OCI-LY1 (cell line): ENCODE measurements at regions not wholly inside any gene's neighbourhood (a gene's known extent, or its start where the extent isn't known, plus 50 kb on each side); places are given as distances from the start of the nearest gene placed in this dataset.
"Not testable (repeated sequence)": the region's sequence is repeated elsewhere in the genome, so short reads cannot be mapped to it uniquely, and the experiment has no call there.

ENCODE experiments used
- H2AFZ ChIP-seq: fragments of 200-600 bp; sonication (generic), shearing (Covaris generic); 2 replicates; pipeline ENCODE4 v1.6.0; 2014; ENCODE audit warnings: antibody characterized with exemption, mild to moderate bottlenecking, low read length
- H3F3A ChIP-seq: fragments of 200-600 bp; sonication (generic), shearing (Covaris generic); 2 replicates; pipeline ENCODE4 v1.6.0; 2014; ENCODE audit warnings: mild to moderate bottlenecking, antibody characterized with exemption, low read length, moderate library complexity; ENCODE audit not compliant: insufficient read depth
- H3K27ac ChIP-seq: fragments of 200-600 bp; sonication (generic); 2 replicates; pipeline ENCODE4 v1.5.1; 2014; ENCODE audit warnings: low read length, mixed run types, mild to moderate bottlenecking, low read depth; ENCODE audit not compliant: poor library complexity, severe bottlenecking
- H3K27me3 ChIP-seq: fragments of 200-600 bp; sonication (generic); 2 replicates; pipeline ENCODE4 v1.6.0; 2014; ENCODE audit warnings: antibody characterized with exemption, mild to moderate bottlenecking, low read length, moderate library complexity; ENCODE audit not compliant: insufficient read depth
- H3K36me3 ChIP-seq: fragments of 200-600 bp; sonication (generic); 2 replicates; pipeline ENCODE4 v1.6.1; 2014; ENCODE audit warnings: mild to moderate bottlenecking, antibody characterized with exemption, low read length, moderate library complexity, mixed read lengths; ENCODE audit not compliant: insufficient read depth
- H3K4me1 ChIP-seq: fragments of 200-600 bp; sonication (generic); 2 replicates; pipeline ENCODE4 v1.5.1; 2014; ENCODE audit warnings: mild to moderate bottlenecking, low read length, moderate library complexity; ENCODE audit not compliant: insufficient read depth, severe bottlenecking
- H3K4me2 ChIP-seq: fragments of 200-600 bp; sonication (generic), shearing (Covaris generic); 2 replicates; pipeline ENCODE4 v1.6.1; 2014; ENCODE audit warnings: low read length
- H3K4me3 ChIP-seq: fragments of 200-600 bp; sonication (generic); 2 replicates; pipeline ENCODE4 v1.5.1; 2014; ENCODE audit warnings: low read length, low read depth, mild to moderate bottlenecking, mixed read lengths; ENCODE audit not compliant: poor library complexity, severe bottlenecking
- H3K79me2 ChIP-seq: fragments of 200-600 bp; shearing (Covaris generic); 2 replicates; pipeline ENCODE4 v1.6.1; 2016; ENCODE audit warnings: mixed run types, low read length, mixed read lengths; ENCODE audit not compliant: insufficient read depth
- H3K9ac ChIP-seq: fragments of 200-600 bp; sonication (generic), shearing (Covaris generic); 2 replicates; pipeline ENCODE4 v1.6.1; 2014; ENCODE audit warnings: mild to moderate bottlenecking, low read length, mixed read lengths
- H3K9me2 ChIP-seq: fragments of 200-600 bp; sonication (generic), shearing (Covaris generic); 2 replicates; pipeline ENCODE4 v1.6.1; 2014; ENCODE audit warnings: low read depth, mild to moderate bottlenecking, low read length, mixed read lengths
- H3K9me3 ChIP-seq: fragments of 200-600 bp; shearing (Covaris generic); 2 replicates; pipeline ENCODE4 v1.6.1; 2014; ENCODE audit warnings: low read length, mixed read lengths
- H4K20me1 ChIP-seq: fragments of 200-600 bp; sonication (generic), shearing (Covaris generic); 2 replicates; pipeline ENCODE4 v1.6.0; 2016; ENCODE audit warnings: mild to moderate bottlenecking, low read length; ENCODE audit not compliant: insufficient read depth
- CTCF ChIP-seq: fragments of 200-600 bp; sonication (generic), shearing (Covaris generic); IDR thresholded peaks from 2 replicates; pipeline ENCODE4 v1.5.1; 2017; ENCODE audit warnings: mild to moderate bottlenecking, antibody characterized with exemption, low read length, moderate library complexity, mixed read lengths
- EZH2 ChIP-seq: fragments of 200-600 bp; sonication (generic), shearing (Covaris generic); IDR thresholded peaks from 2 replicates; pipeline ENCODE4 v1.8.0; 2017; ENCODE audit warnings: borderline replicate concordance, mixed run types, mild to moderate bottlenecking, antibody characterized with exemption, low read length, moderate library complexity, mixed read lengths

- TF ChIP-seq EZH2 = no peak
- no peak for TF ChIP-seq CTCF
- H3K4me1 ChIP-seq = no peaks in the 10 kb centered on the region
- no peak overlapping the region for H3K9ac ChIP-seq
- no peak overlapping the region for H3K4me3 ChIP-seq
- no peaks in the 10 kb centered on the region for H3K27me3 ChIP-seq
- no peak overlapping the region for H3K27ac ChIP-seq
- no peaks in the 10 kb centered on the region for H3K9me2 ChIP-seq
- no peaks in the 10 kb centered on the region for H3F3A ChIP-seq
- H4K20me1 ChIP-seq = no peaks in the 10 kb centered on the region
- H3K36me3 ChIP-seq = peaks cover 58% of the 10 kb centered on the region
- H3K4me2 ChIP-seq = no peak overlapping the region
- H3K79me2 ChIP-seq = no peaks in the 10 kb centered on the region
- H2AFZ ChIP-seq = no peak overlapping the region
- H3K9me3 ChIP-seq = no peaks in the 10 kb centered on the region
Measured at GRCh38 chrX:121433289-121433688, 385.9 kb downstream of the GLUD2 start.

- not testable (repeated sequence) for H3K27ac ChIP-seq, H3F3A ChIP-seq, H3K79me2 ChIP-seq, H3K9me3 ChIP-seq, H3K27me3 ChIP-seq, H3K4me1 ChIP-seq, H3K4me3 ChIP-seq, H2AFZ ChIP-seq, H3K4me2 ChIP-seq, H4K20me1 ChIP-seq, H3K9me2 ChIP-seq, H3K9ac ChIP-seq
- H3K36me3 ChIP-seq = peaks cover 48% of the 10 kb centered on the region
Measured at GRCh38 chrX:121437666-121438065, 390.3 kb downstream of the GLUD2 start.

GRCh38 chrX:121455890-121456289, 408.5 kb downstream of the GLUD2 start:
- H3K36me3 ChIP-seq = peaks cover 12% of the 10 kb centered on the region

More at GRCh38 chrX:121455890-121456289, 408.5 kb downstream of the GLUD2 start:
- no peaks in the 10 kb centered on the region for H3F3A ChIP-seq
- TF ChIP-seq EZH2 = no peak
- TF ChIP-seq CTCF = no peak
- H3K9me2 ChIP-seq = no peaks in the 10 kb centered on the region
- peak overlapping the region; percentile 59 for H3K9ac ChIP-seq
- peak overlapping the region; percentile 79 for H3K4me2 ChIP-seq
- peak overlapping the region; percentile 53 for H3K4me3 ChIP-seq
- H2AFZ ChIP-seq = no peak overlapping the region
- no peaks in the 10 kb centered on the region for H3K27me3 ChIP-seq
- no peaks in the 10 kb centered on the region for H3K9me3 ChIP-seq
- H3K27ac ChIP-seq = peak overlapping the region; percentile 97
- H4K20me1 ChIP-seq = no peaks in the 10 kb centered on the region
- no peaks in the 10 kb centered on the region; the same call in 1 of the 2 replicates for H3K79me2 ChIP-seq
- peaks cover 43% of the 10 kb centered on the region for H3K4me1 ChIP-seq
